Neural crest cell (in vitro differentiated cells): ENCODE measurements at regions not wholly inside any gene's neighbourhood (a gene's known extent, or its start where the extent isn't known, plus 50 kb on each side); places are given as distances from the start of the nearest gene placed in this dataset.

Experiments used
- DNase-seq: peaks from one replicate; pipeline ENCODE4 v3.0.0; 2021; ENCODE audit warnings: low read depth, mixed read lengths, low spot score
- H3K27ac Mint-ChIP-seq: one replicate; pipeline ENCODE4 v1.8.0; 2021; ENCODE audit warnings: mild to moderate bottlenecking, mixed read lengths; ENCODE audit not compliant: unreplicated experiment
- H3K27me3 Mint-ChIP-seq: 2 replicates; pipeline ENCODE4 v1.8.0; 2021; ENCODE audit warnings: low read depth, mild to moderate bottlenecking, mixed read lengths
- H3K36me3 Mint-ChIP-seq: 2 replicates; pipeline ENCODE4 v1.8.0; 2021; ENCODE audit warnings: low read depth, mild to moderate bottlenecking, mixed read lengths
- H3K4me1 Mint-ChIP-seq: 2 replicates; pipeline ENCODE4 v1.8.0; 2021; ENCODE audit warnings: mixed read lengths
- H3K4me3 Mint-ChIP-seq: one replicate; pipeline ENCODE4 v1.8.0; 2021; ENCODE audit warnings: mild to moderate bottlenecking, mixed read lengths
- H3K9me3 Mint-ChIP-seq: 2 replicates; pipeline ENCODE4 v1.8.0; 2021; ENCODE audit warnings: mixed read lengths
- CTCF ChIP-seq: fragments of 200-600 bp; sonication (generic); conservative IDR thresholded peaks from 2 replicates; pipeline ENCODE4 v1.5.0; 2021; ENCODE audit warnings: antibody characterized with exemption, mild to moderate bottlenecking

DNA sequence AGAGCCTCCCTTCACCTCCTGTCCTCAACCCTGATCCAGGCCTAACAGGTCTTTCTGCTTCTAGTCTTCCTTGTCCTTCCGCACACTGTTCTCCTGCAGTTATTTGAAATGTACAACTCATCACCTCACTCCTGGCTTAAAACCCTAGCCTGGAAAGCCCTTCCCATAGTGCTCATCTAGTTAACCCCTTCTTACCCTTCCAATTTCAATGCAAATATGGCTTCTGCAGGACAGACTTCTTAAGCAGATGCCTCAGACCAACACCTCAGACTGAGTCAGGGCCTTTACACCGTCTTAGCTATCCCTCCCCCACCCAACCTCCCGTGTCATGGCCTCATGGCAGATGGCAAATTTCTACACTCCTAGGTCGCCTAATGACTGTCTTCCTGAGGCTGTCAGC lies 130.4 kb downstream of the BCOR start:
- Mint-ChIP-seq H3K27ac (no peak overlapping the region), H3K4me3 (no peak overlapping the region), H3K9me3 (peaks cover 15% of the 10 kb centered on the region), H3K4me1 (peaks cover 7% of the 10 kb centered on the region), H3K27me3 (peaks cover 5% of the 10 kb centered on the region), H3K36me3 (peaks cover 11% of the 10 kb centered on the region)
- DNase-seq, result no peak
- TF ChIP-seq CTCF, result no peak

DNA sequence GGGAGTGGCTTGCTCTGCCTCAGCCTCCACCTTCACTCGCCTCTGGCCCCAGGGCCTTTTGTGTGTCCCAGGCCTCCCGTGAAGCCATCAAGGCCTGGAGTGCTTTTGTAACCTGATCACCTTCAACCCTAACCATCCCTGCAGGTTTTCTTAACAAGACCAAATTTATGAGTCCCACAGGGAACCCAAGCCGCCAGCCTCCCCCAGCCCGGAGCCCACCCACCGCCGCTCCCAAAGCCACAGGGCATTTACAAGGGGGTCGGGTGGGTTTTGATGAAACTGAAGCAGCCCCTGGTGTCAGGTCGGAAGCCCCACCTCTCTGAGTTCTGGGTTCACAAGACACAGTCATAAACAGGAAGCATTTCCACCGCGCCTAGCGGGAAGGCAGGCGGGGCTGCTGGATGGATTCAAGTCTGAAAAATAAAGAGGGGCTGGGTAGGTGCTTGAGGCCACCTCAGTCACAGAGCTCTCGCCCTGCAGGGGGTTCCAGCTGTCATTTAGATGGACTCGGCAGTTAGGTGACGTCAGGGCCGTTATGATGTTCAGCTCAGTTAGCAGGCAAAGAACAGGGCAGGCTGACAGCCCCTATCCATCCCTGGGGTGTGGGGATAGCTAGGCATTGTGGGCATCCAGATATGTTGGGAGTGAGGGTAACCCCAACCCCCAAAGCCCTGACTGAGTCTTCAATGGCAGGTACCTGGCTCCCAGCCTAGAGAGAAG lies 128.5 kb downstream of the BCOR start:
- no peak overlapping the region for H3K4me3 Mint-ChIP-seq
- H3K4me1 Mint-ChIP-seq, result peaks cover 14% of the 10 kb centered on the region
- peaks cover 12% of the 10 kb centered on the region for H3K36me3 Mint-ChIP-seq
- no peak for DNase-seq
- H3K9me3 Mint-ChIP-seq, result peaks cover 15% of the 10 kb centered on the region
- no peak overlapping the region for H3K27ac Mint-ChIP-seq
- no peak for TF ChIP-seq CTCF
- H3K27me3 Mint-ChIP-seq, result peaks cover 5% of the 10 kb centered on the region

- Mint-ChIP-seq H3K36me3 (peaks cover 11% of the 10 kb centered on the region), H3K4me1 (peaks cover 20% of the 10 kb centered on the region), H3K4me3 (no peak overlapping the region), H3K27me3 (peaks cover 5% of the 10 kb centered on the region), H3K27ac (no peak overlapping the region), H3K9me3 (peaks cover 11% of the 10 kb centered on the region)
- DNase-seq, result no peak
- no peak for TF ChIP-seq CTCF
Observed at GRCh38 chrX:39969819-39970504, 127.8 kb downstream of the BCOR start.

DNA sequence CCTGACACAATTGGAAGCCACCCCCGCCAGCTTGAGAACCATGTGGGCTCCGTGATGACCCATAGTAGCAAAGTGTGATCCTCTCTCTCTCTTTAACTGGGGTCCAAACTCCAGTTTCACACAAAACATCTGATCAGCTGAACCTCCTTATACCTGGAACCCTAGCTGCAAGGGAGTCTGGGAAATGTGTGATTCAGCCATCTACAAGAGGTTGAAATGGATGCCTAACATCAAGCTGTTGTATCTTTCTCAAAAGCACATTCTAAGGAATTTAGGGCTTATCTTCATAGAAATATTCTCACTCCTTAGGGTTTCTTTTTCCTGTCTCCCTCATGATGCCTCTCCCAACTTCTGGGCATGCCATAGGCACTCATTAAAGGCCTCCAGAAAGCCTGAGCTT lies 126.0 kb downstream of the BCOR start:
- TF ChIP-seq CTCF, result no peak
- peaks cover 22% of the 10 kb centered on the region for H3K4me1 Mint-ChIP-seq
- H3K36me3 Mint-ChIP-seq, result peaks cover 9% of the 10 kb centered on the region
- peaks cover 2% of the 10 kb centered on the region for H3K27me3 Mint-ChIP-seq
- peaks cover 8% of the 10 kb centered on the region for H3K9me3 Mint-ChIP-seq
- H3K27ac Mint-ChIP-seq, result no peak overlapping the region
- no peak overlapping the region for H3K4me3 Mint-ChIP-seq
- DNase-seq, result no peak

GRCh38 chrX:39972340-39972739 lies 125.4 kb downstream of the BCOR start:
- TF ChIP-seq CTCF, result no peak
- H3K27ac Mint-ChIP-seq, result no peak overlapping the region
- no peak overlapping the region for H3K4me3 Mint-ChIP-seq
- H3K27me3 Mint-ChIP-seq, result peaks cover 2% of the 10 kb centered on the region
- H3K36me3 Mint-ChIP-seq, result peaks cover 9% of the 10 kb centered on the region
- H3K4me1 Mint-ChIP-seq, result peaks cover 22% of the 10 kb centered on the region
- peaks cover 8% of the 10 kb centered on the region for H3K9me3 Mint-ChIP-seq
- DNase-seq, result no peak
